NT2/D1 (cell line): ENCODE measurements at regions not wholly inside any gene's neighbourhood (a gene's known extent, or its start where the extent isn't known, plus 50 kb on each side); places are given as distances from the start of the nearest gene placed in this dataset.

Source experiments
- YY1 ChIP-seq: IDR thresholded peaks from 2 replicates; pipeline ENCODE4 v1.6.1; 2011; ENCODE audit not compliant: insufficient read length, insufficient read depth
- ZNF274 ChIP-seq: IDR thresholded peaks from 2 replicates; pipeline ENCODE4 v1.6.1; 2011; ENCODE audit warnings: mild to moderate bottlenecking, low read depth, low read length

- TF ChIP-seq ZNF274: no peak
- TF ChIP-seq YY1: no peak
Measured at GRCh38 chr5:120874081-120874862, 410.2 kb downstream of the PRR16 start.
